NCI-H774 (cell line): ENCODE measurements at regions not wholly inside any gene's neighbourhood (a gene's known extent, or its start where the extent isn't known, plus 50 kb on each side); places are given as distances from the start of the nearest gene placed in this dataset.
"Not testable (repeated sequence)": the region's sequence is repeated elsewhere in the genome, so short reads cannot be mapped to it uniquely, and the experiment has no call there.

ENCODE experiments used
- DNase-seq: peaks from one replicate; lab custom pipeline; 2025; lab: John Stamatoyannopoulos, UW

DNA sequence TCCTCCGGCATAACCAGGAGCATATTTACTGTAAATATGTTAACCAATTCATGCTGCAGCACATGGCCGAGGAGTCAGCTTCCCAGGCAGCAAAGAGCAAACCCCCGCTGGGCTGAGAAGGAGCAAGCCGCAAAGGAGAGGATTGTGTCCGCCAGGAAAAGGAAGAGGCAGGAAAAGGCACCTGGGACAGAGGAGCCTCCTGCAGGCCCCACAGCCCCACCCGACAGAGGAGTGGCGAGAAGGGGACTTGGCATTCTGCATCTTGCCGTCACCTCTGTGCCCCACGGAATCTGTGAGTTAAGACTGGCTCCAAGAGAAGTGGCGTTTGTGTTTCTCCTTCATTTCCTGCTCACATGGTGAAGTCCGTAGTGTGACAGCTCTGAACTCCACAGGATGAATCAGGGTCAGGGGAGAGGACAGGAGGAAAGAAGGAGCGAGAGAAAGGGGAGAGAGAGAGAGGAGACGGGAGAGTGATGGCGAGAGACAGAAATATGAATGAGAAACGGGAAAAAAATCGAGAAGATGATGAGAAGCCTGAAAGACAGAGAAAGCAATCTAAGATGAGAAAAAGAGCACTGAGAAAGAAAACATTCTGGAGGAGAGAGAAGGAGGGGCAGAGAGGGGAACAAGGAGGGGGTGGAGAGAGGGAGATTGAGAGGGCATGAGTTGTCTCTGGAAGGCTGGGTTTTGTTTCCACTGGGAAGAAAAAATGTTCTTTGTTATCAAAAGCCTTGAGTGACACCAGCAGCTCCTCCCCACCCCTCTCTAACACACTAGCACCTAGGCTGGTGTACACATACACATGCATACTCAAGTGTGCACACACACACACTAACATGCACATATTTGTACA lies 489.6 kb downstream of the MN1 start:
- no peak for DNase-seq

DNA sequence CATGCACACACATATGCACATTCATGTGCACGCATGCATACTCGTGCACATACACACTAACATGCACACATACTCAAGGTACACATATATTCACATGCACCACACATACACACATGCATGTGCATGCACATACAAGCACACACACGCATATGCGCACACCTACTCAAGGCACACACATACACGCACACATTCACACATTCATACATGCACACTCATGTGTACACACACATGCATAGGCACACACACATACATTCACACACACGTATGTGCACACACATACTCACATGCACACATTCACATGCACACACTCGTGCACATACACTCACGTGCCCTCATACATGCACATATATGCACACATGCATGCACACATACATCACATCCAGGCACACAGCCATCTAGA lies 489.0 kb downstream of the MN1 start:
- DNase-seq: no peak

DNA sequence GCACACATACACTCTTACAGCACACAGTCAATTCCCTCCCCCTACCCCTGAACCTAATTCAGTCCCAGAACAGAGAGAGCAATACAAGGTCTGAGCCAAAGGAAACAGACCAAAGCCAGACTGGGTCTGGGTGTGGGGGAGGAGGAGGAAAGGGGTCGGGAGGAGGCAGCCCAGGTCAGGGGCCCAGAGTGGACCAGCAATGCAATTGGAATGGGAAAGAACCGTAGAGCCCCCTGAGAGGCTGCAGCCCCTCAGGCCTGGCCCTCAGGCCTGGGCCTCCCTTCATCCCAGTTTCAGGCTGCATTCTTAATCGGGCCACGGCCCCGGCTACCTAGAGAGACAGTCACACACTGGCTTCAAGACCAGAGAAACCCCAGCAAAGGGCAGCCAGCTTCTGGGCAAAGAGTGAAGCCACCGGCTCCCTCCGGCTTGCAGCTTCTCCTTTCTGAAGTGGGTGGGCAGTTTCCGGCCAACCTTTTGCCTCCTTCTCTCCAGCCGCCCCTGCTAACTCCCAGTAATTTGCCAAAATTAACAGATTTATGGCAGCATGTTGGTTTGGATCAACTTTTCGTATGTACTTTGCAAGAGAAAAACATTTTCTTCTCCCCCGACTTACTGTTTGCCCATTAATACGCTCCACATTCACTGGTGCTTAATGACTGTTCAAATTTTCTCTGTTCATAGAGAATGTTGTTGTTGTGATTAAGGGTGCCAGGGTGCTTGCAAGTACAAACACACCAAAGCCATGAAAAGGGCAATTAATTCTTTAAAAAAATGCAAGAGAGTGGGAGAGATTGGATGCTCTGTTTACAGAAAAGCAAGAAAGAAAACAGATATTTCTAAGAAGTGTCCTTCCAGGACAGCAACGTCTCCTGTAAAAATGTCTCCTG lies 488.3 kb downstream of the MN1 start:
- DNase-seq: no peak

DNA sequence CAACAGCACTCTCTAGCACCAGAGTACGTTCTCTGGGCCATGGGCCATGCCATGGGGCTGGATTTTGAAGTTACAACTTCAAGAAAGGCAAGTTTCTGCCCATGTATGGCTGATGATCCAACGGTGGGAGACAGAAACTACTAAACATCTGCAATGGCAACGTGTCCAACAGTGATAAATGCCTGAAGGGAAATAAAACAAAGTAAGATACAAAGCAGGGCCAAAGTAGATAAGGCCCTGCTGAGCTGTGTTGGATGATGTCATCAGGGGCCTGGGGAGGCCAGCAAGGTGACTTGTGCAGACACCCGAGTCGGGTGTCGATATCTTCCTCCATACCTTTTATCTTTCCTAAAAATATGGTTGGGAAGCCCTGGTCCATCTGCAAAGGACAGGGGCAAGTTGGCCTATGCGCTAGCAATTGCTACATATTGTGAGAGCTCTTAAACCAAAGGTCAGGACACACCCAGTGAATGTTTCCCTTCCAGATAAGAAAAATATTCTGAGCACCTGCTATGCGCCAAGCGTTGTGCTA lies 487.2 kb downstream of the MN1 start:
- no peak for DNase-seq

DNA sequence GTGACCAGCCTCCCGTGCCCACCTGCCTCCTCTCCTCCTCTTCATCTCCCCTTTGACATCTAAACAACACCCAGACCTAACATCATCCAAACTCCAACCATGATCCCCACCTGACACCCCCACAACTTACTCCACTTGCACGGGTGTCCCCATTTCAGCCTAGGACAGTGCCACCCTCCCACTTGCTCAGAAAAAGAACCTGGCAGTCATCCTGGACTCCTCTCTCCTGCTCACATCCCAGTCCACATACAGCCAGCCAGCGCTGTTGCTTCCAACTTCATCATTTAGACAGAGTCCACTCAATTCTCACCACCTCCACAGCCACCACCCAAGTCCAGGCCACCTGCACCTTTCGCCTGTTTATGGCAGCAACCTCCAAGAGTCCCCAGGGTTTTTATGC lies 485.7 kb downstream of the MN1 start:
- DNase-seq: no peak

DNA sequence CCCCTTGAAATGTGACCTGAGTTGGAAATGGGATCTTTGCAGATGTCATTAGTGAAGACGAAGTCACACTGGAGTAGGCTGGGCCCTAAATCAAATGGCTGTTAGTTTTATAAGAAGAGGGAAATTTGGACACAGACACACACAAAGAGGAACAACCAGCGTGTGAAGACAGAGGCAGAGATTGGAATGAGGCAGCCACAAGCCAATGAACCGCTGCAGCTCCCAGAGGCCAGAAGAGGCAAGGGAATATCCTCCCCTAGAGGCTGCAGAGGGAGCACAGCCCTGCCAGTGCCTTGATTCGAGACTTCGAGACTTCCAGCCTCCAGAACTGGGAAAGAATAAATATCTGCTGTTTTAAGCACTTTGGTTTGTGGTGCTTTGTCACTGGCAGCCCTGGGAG lies 484.5 kb downstream of the MN1 start:
- no peak for DNase-seq

DNA sequence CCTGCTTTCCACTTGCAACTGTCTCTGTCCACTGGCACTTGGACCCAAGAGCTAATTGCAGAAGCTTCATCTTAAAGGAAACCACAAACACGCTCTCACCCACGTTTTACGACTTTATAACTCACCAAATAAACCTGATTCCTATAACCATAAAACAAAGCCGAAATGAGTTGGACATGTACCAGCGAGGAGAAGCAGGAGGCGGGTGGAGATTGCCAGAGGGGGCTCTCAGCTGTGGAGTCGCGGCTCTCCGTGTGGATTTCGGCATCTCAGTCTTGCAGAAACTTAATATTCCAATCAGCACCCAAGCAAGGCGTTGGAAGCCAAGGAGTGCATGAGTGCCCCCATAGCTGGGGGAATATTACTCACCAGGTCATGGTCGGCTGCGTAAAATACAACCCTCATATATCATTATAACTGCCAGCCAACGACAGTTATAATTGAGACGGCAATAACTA lies 483.6 kb downstream of the MN1 start:
- DNase-seq: no peak

DNA sequence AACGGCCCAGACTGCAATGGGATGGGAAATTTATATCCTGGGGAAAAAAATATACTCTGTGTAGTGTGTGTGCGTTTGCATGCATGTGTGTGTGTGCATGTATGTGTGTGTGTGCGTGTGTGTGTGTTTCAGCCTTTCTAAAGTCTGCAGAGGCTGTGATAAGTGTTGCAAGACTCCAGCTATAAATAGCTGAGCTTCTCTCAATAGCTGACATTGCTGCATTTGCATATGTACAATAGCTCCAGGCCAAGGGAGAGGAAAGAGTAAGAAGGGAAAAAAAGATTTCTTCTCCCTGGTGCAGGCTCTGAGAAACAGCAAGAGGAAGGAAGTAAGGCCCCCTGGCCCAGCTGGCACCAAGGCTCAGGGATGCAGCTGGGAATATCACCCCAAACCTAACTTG lies 483.0 kb downstream of the MN1 start:
- no peak for DNase-seq

DNA sequence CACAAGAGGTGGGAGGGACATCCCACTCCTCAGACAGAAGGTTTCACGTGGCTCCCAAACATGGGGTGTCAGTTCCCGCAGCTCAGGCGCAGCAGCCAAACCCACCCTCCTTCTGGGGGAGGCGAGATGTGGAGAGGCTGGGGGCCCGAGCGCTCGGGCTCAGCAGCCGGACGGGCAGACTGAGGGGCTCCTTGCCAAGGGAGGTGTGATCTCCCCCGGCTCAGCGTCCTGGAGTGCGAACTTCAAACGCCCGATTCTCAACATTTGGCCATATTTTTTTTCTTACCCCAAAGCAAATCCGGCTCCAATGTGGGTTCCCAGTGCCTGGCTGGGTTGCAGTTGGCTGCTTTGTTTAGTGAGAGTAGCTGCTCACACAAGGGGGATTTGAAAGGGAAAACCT lies 477.9 kb downstream of the MN1 start:
- no peak for DNase-seq

DNA sequence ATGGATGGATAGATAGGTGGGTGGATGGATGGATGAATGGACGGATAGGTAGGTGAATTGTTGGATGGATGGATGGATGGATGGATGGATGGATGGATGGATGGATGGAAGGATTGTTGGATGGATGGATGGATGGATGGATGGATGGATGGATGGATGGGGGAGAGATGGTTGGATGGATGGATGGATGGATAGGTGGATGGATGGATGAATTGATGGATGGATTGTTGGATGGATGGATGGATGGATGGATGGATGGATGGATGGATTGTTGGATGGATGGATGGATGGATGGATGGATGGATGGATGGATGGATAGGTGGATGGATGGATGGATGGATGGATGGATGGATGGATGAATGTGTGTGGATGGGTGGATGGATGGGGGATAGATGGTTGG lies 476.6 kb downstream of the MN1 start:
- not testable (repeated sequence) for DNase-seq

DNA sequence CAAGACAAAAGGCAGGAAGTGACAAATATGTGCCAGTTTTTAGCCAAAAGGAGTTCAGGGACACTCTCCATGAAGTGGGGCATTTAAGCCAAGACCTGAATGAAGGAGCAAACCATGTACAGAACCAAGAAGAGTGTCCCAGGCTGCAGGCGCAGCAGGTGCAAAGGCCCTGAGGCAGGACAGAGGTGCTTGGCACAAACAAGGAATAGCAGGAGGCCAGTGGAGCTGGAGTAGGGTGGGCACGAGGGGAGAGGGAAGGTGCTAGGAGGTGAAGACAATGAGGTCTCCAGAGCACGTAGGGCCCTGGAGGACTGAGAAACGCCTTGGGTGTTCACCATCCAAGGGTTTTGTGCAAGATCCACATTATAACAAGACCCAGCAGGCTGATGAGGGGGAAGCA lies 474.1 kb downstream of the MN1 start:
- no peak for DNase-seq

DNA sequence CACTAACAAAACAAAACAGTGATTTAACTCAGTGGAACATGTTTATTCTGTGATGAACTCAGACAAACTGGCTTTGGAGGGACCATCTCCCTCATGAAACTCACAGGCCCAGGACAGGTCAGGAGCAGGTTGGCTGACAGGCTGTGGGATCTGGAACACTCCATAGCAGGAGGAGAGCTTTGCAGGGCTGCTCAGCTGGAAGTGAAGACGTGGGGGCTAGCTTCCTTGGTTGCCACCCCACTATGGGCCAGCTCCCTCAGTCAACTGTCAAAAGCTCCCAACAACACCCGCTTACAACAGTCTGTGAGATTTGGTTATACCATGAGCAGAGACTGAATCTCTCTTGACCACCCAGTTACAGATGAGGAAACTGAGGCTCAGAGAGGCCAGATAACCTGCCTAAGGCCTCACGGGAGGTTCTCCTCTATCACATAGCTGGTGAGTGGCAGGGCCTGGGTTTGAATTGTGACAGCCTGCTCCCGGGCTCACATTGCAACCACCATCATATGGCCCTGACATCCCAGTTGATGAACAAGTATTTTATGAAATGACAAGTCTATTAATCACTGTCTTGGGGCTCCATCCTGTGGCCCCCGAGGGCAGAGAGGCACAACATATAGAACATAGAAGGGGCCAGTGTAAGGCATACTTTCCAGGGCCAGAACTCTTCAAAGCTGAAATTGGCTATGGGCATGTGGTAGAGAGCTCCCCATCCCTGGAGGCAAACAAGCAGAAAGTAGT lies 473.4 kb downstream of the MN1 start:
- DNase-seq: no peak

DNA sequence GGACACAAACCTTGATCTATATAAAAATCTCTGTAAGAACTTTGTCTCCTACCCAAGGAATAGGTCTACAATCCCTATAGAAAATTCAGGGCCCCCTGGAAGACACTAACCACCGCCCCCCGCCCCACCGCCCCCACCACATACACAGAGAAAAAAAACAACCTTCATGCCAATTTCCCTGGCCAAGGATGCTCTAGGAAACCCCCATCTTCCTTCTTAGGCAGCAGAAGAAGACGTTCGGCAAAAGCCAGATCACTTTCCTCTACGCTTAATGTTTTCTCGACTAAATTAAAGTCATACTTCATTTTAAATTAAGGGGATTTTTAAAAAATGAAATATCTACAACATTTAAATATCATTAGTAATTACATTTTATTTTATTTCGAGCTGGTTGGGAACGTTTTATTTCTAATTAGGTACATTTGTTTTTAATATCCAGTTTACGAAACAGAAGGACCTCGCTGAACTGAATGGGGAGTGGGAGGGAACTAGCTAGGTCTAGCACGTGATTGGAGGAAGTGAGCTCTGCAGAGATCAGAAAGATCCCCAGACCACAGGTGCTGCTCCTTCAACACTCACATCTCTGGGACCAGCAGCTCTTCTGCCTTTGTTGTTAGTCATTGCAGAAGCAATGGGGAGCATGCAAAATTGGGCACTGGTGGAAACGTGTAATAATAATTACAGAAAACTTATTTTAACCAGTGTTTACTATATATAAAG lies 472.3 kb downstream of the MN1 start:
- DNase-seq: no peak

DNA sequence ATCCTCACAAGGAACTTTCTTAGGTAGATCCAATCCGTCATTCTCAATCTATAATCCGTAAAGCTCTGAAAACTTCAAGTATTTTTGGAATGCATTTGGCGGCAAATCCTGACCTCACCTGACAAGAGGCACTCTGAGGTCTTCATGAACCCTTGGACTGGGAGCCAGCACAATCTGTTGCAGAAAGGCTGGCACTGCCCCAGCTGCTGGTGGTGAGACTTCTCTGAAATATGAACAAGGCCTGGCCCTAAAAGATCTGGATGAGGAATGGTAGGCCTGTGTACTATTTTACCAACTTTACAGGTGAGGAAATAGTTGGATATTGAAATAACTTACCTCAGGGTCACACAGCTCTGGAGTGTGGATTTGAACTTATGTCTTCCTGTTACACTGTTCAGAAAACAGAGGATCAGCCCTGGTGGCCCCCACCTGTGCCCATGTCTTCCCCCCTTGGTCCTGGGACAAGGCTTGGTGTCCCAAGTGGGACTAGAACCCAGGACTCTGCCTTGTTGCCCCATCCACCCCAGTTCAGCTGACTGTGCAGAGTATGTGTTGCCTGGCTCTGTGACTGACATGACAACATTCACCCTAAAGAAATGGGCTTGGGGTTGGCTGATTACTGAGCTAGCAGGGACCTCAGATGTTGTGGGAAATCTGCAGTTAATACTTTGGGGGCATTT lies 471.4 kb downstream of the MN1 start:
- no peak for DNase-seq

DNA sequence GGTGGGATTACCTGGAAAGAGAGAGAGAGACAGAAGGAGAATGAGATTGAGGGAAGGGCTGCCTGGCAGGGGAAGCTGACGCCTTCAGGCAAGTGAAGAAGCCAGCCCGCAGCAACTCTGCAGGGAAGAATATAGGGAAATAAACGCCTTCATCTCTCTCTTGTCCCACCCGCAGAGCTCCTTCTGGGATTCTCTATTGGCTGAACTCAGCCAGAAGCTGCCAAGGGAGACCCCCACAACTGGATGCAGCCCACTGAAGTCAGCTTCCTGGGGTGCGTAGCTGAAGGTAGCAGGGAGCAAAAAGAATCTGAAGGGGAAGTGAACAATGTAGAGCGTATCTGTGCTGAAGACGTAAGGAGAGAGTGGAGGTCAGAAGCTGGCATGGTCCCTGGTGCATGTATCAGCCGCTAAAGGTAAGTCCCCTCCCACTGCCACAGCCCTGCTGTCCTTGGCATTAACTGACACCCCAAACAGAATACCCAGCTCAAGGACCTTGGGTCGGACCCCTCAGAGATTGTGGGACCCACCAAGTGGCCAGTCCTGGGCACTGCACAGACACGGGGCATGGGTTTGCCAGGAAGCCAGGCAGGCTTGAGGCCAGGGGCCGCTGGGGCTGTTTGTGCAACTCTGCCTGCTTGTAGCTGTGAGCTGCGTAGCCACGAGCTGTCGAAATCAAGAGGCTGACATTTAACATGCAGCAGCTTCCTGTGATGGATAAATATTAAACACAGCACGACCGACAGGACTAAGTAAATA lies 469.9 kb downstream of the MN1 start:
- no peak for DNase-seq

DNA sequence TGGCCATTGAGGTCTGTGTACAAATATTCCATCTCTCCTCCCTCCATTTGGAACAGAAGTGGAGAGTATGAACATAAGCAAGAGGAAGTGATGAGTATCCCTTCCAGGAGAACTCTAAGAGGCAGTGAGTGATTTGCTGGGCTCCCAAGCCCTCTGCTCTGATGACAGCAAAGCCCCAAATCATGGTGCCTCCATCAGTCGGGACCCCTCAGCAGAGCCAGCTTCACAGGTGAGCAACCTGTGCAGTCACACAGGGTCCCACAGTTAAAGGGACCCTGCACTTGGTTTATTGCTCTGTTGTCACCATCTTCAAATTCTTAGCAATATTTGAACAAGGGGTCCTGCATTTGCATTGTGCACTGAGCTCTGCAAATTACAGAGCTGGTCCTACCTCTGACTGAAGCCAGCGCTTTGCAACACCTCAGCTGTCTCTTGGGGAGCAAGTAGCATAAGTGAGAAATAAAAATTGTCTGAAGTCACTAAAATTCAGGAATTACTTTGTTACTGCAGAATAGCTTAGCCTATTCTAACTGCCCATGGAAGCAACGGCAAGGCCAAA lies 466.4 kb downstream of the MN1 start:
- no peak for DNase-seq

DNA sequence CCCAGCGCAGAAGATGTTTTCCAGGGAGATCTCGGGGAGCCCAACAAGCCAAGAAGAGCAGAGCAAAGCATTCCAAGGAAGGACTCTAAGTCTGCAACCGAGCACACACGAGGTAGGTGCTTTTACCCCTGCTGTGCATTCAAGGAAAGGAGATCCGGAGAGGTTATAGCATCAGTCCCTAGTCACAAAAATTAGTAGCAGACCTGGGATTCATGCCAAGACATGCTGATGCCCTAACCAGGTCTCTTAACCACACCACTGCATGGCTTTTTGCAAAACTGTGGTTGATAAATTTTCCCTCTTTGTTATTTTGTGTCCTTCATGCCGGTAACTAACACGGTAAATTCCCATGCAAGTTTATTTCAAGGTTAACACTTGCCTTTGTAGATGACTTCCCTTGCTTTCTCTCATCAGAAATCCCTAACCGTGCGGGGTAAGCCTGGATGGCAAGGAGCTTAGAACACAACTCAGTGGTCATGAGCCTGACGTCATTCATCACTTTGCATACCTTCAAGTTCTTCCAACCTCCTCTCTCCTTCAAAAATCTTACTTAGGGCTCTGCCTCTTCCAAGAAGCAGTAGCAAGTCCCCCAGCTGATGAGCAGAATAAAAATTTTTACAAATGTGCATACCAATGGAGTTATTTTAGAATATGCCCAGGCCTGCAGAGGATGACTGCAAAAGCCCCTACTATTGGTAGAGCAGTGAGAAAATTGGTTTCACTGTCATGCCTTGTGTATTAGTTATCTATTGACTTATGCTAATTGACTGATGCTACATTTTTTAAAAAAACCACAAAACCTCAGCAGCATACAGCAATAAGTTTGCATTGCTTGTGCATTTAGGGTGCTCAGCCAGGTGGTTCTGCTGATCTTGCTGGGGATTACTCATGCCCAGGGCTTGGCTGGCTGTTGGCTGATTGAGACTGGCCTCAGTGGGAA lies 465.1 kb downstream of the MN1 start:
- no peak for DNase-seq

DNA sequence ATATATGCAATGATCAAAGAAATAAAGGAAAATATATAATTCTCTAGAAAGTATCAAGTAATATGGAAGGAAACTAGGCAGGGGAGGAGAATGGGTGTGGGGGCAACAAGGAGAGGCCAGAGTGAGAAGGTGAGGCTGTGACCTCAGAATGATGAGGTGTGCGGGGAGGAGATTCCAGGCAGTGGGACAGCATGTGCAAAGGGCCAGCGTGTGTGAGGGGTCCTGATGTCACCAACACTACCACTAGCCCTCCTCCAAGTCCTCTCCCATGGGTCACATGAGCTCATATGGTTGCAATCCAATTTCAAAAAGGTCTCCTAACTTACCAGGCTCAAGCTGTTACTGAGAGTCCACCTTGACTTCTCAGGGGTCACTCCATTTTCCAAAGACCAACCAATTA lies 463.9 kb downstream of the MN1 start:
- no peak for DNase-seq

DNA sequence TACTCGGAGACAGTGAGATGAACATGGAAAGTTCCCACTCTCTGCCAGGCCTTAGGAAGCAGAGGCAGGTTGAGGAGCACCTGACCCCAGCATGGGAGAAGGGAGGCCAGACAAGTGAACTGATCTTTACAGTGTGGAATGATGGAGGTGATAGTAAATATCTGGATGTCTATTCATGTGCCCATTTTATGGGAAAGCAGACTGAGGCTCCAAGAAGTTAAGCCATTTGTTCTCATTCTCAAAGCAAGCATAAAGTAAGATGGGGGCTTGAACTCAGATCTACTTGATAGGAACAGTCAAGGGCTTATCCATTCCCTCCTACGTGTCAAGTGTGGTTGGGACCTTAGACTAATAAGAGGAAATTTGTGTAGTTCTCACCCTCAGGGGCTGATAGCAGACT lies 461.5 kb downstream of the MN1 start:
- no peak for DNase-seq
